NB4 (cell line): ENCODE measurements at regions not wholly inside any gene's neighbourhood (a gene's known extent, or its start where the extent isn't known, plus 50 kb on each side); places are given as distances from the start of the nearest gene placed in this dataset.

ENCODE experiments used
- DNase-seq: peaks from one replicate; pipeline ENCODE4 v3.0.0; 2010; ENCODE audit warnings: low read depth
- H3K4me3 ChIP-seq: one replicate; pipeline ENCODE4 v1.5.1; 2011; ENCODE audit warnings: mild to moderate bottlenecking, low read depth, low read length, moderate library complexity
- CTCF ChIP-seq: IDR thresholded peaks from one replicate; pipeline ENCODE4 v1.5.1; 2012; ENCODE audit warnings: low read depth, low read length
- MAX ChIP-seq: IDR thresholded peaks from 2 replicates; pipeline ENCODE4 v1.6.1; 2011; ENCODE audit warnings: low read depth, low read length
- MYC ChIP-seq: IDR thresholded peaks from 2 replicates; pipeline ENCODE4 v1.6.1; 2011; ENCODE audit warnings: low read depth, low read length
- POLR2A ChIP-seq: IDR thresholded peaks from 2 replicates; pipeline ENCODE4 v1.6.1; 2011; ENCODE audit warnings: mild to moderate bottlenecking; ENCODE audit not compliant: insufficient read length; ENCODE audit errors: extremely low read depth

GRCh38 chr3:194801461-194802432 lies 116.1 kb downstream of the FAM43A start:
- no peak for DNase-seq
- no peak overlapping the region for H3K4me3 ChIP-seq
- no peak for TF ChIP-seq MYC
- TF ChIP-seq CTCF = no peak
- TF ChIP-seq POLR2A = no peak
- TF ChIP-seq MAX = no peak

DNA sequence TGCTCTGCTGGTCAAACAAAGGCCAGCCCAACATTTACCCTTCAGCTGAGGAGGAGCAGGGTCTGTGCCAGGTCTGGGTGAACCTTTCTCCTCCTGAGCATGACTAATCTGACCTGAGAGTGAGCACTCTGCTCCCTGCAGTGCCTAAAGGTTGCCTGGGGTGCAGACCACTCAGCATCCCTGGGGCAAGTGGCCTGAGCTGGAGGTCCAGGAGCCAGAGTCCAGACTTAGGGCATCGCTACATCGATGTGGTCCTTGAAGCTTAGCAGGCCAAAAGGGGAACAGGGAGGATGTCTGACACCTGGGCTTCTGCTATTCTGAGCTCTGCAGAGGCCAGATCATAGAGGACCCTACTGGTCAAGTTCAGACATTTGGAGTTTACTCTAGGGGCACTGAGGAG lies 119.1 kb downstream of the FAM43A start:
- H3K4me3 ChIP-seq = no peak overlapping the region
- TF ChIP-seq CTCF = no peak
- TF ChIP-seq MYC = no peak
- TF ChIP-seq POLR2A = no peak
- no peak for TF ChIP-seq MAX
- DNase-seq = no peak

DNA sequence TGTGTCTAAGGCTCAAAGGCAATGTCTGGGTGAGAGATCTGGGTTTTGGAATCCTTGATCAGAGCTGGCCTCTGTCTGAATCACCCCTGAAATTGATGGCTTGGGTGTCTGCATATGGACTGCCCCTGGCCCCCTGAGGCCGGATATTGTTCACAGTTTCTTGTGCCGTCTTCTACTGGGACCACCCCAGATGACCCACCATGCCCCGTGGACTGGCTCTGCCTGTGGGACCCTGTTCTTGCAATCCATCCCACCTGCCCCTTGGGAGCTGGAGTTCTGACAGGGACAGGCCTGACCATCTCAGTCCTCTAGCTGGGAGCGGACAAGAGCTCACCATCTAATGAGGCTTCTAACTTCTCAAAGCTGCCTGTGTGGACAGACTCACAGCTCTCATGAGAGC lies 119.9 kb downstream of the FAM43A start:
- DNase-seq = no peak
- TF ChIP-seq MAX (no peak), POLR2A (no peak), CTCF (no peak), MYC (no peak)
- no peak overlapping the region for H3K4me3 ChIP-seq

DNA sequence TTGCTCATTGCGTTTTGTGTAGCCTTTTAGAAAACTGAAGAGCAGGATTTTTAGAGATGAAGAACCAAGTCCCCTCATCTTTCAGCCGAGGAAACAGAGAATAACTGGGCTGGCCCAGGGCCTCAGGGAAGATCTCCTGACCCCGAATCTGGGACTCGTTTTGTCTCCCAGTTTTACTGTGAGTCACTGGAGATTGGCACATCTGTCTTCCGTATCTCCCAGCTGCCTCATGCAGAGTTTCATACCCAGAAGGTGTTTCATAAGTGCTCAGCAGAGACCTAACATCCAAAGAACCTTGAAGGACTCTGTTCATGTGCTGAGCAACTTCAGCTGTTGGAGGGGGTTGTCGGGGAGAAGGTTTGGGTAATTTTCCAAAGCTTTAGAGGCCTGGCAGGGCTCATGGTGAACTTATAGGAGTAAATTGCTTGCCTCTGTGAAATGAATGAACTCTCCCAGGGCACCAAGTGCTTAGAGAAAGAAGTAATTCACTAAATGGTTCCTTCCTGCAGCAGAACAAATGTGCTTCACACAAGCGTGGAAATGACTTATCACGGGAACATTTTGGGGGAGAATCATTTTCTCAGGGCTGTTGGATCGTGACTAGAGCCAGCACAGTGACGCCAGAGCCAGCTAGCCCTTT lies 121.4 kb downstream of the FAM43A start:
- TF ChIP-seq POLR2A = no peak
- TF ChIP-seq CTCF = no peak
- TF ChIP-seq MAX = no peak
- TF ChIP-seq MYC = no peak
- DNase-seq = peak; percentile 16

GRCh38 chr3:194808640-194809097 lies 123.0 kb downstream of the FAM43A start:
- H3K4me3 ChIP-seq = no peak overlapping the region
- DNase-seq = no peak
- TF ChIP-seq POLR2A (no peak), MYC (no peak)

More for the DNA sequence above, 121.4 kb downstream of the FAM43A start:
- no peak overlapping the region for H3K4me3 ChIP-seq

- DNase-seq = no peak
- no peak overlapping the region for H3K4me3 ChIP-seq
- TF ChIP-seq MAX (no peak), MYC (no peak), CTCF (no peak), POLR2A (no peak)
These were observed 123.7 kb downstream of the FAM43A start for GRCh38 chr3:194809382-194809781.
